Activated naive CD8-positive, alpha-beta T cell (primary cell): ENCODE measurements at regions not wholly inside any gene's neighbourhood (a gene's known extent, or its start where the extent isn't known, plus 50 kb on each side); places are given as distances from the start of the nearest gene placed in this dataset.

ENCODE experiments used
- H3K27ac Mint-ChIP-seq: one replicate; pipeline ENCODE4 v1.8.0; 2021; ENCODE audit warnings: mixed read lengths
- H3K27me3 Mint-ChIP-seq: one replicate; pipeline ENCODE4 v1.8.0; 2021; ENCODE audit warnings: mixed read lengths
- H3K36me3 Mint-ChIP-seq: one replicate; pipeline ENCODE4 v1.8.0; 2021; ENCODE audit warnings: mixed read lengths
- H3K4me1 Mint-ChIP-seq: one replicate; pipeline ENCODE4 v1.8.0; 2021; ENCODE audit warnings: low read depth, mixed read lengths
- H3K4me3 Mint-ChIP-seq: one replicate; pipeline ENCODE4 v1.8.0; 2021; ENCODE audit warnings: mild to moderate bottlenecking, mixed read lengths
- H3K9me3 Mint-ChIP-seq: one replicate; pipeline ENCODE4 v1.8.0; 2021; ENCODE audit warnings: low read depth, mixed read lengths

DNA sequence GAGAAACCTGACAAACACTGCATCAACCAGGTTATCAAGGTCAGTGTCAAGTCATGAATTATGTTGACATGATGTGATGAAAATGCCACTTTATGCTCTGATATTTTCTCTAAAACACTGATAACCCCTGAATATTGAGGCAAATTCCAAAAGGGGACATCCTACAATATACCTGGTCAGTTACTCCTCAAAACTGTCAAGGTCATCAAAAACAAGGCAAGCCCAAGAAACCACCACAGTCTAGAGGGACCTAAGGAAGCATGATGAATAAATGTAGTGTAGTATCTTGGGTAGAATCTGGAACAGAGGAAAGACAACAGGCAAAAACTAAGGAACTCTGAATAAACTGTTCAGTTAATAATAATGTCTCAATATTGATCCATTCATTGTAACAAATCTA is 275.3 kb upstream of the THRB start:
- Mint-ChIP-seq H3K4me3 (no peak overlapping the region), H3K36me3 (no peaks in the 10 kb centered on the region), H3K27ac (no peak overlapping the region), H3K27me3 (no peaks in the 10 kb centered on the region), H3K9me3 (peaks cover 3% of the 10 kb centered on the region), H3K4me1 (no peaks in the 10 kb centered on the region)

DNA sequence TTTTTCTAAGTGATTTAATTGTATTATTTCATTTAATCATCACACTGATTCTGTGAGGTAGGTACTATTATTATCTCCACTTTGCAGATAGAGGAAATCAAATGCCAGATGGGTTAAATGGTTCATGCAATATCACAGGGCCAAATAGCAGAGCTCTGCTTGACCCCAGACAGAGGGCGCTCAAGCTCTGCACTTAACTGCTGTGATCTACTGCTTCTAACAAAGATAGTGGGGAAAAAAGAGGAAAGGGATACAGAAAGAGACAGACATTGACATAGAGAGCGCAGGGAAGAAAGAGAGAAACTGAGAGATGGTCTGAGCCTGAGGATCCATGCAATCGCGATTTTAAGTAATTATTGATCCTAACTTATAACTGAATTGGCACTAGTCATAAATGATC is 279.1 kb upstream of the THRB start:
- H3K27ac Mint-ChIP-seq, result no peak overlapping the region
- H3K36me3 Mint-ChIP-seq, result no peaks in the 10 kb centered on the region
- no peaks in the 10 kb centered on the region for H3K4me1 Mint-ChIP-seq
- no peaks in the 10 kb centered on the region for H3K27me3 Mint-ChIP-seq
- H3K4me3 Mint-ChIP-seq, result no peak overlapping the region
- H3K9me3 Mint-ChIP-seq, result peaks cover 3% of the 10 kb centered on the region

DNA sequence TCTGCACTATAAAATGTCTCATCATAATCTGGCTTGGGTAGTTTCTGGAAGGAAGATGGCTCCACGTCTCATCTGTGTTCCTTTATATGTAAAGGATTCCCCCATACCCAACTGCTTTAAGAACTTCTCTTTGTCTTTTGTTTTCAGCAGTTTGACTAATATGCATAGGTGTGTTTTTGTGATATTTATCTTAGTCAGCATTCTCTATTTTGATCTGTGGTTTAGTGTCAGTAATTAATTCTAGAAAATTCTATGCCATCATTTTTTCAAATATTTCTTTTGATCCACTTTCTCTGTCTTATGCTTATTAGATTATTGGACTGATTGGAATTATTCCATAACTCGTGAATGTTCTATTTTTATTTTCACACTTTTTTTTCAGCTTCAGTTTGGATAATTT is 286.3 kb upstream of the THRB start:
- peaks cover 19% of the 10 kb centered on the region for H3K9me3 Mint-ChIP-seq
- H3K27me3 Mint-ChIP-seq, result no peaks in the 10 kb centered on the region
- H3K4me1 Mint-ChIP-seq, result no peaks in the 10 kb centered on the region
- H3K27ac Mint-ChIP-seq, result no peak overlapping the region
- no peak overlapping the region for H3K4me3 Mint-ChIP-seq
- no peaks in the 10 kb centered on the region for H3K36me3 Mint-ChIP-seq

- Mint-ChIP-seq H3K27me3 (no peaks in the 10 kb centered on the region), H3K9me3 (peaks cover 19% of the 10 kb centered on the region), H3K27ac (no peak overlapping the region), H3K4me1 (no peaks in the 10 kb centered on the region), H3K36me3 (no peaks in the 10 kb centered on the region), H3K4me3 (no peak overlapping the region)
Observed at GRCh38 chr3:24781454-24781853, 286.8 kb upstream of the THRB start.

GRCh38 chr3:24793896-24794295 is 299.2 kb upstream of the THRB start:
- no peak overlapping the region for H3K4me3 Mint-ChIP-seq
- H3K4me1 Mint-ChIP-seq, result no peaks in the 10 kb centered on the region
- no peak overlapping the region for H3K27ac Mint-ChIP-seq
- no peaks in the 10 kb centered on the region for H3K27me3 Mint-ChIP-seq
- no peaks in the 10 kb centered on the region for H3K9me3 Mint-ChIP-seq
- H3K36me3 Mint-ChIP-seq, result no peaks in the 10 kb centered on the region

DNA sequence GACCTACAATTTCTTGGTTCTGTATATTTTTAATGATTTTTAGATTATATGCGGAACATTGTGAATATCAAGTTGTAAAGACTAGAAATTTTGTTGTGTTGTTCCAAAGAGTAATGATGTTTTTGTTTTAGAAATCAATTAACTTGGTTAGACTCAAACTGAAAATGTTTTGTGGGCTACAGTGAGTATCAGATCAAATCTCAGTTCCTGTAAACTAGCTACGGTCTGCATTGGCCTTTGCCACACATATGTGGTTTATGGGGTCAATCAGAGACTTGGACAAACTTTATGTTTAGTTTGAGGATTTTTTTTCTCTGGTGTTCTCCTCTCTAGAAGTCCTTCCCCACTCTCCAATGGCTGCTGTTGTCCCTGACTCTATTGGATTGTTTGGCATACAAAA is 308.0 kb upstream of the THRB start:
- no peaks in the 10 kb centered on the region for H3K9me3 Mint-ChIP-seq
- no peaks in the 10 kb centered on the region for H3K4me1 Mint-ChIP-seq

GRCh38 chr3:24804095-24804494 is 309.4 kb upstream of the THRB start:
- Mint-ChIP-seq H3K4me1 (no peaks in the 10 kb centered on the region), H3K27me3 (no peaks in the 10 kb centered on the region), H3K9me3 (no peaks in the 10 kb centered on the region), H3K4me3 (no peak overlapping the region), H3K36me3 (no peaks in the 10 kb centered on the region), H3K27ac (no peak overlapping the region)

More for the DNA sequence above, 308.0 kb upstream of the THRB start:
- no peak overlapping the region for H3K27ac Mint-ChIP-seq
- no peak overlapping the region for H3K4me3 Mint-ChIP-seq
- no peaks in the 10 kb centered on the region for H3K27me3 Mint-ChIP-seq
- H3K36me3 Mint-ChIP-seq, result no peaks in the 10 kb centered on the region

- Mint-ChIP-seq H3K36me3 (no peaks in the 10 kb centered on the region), H3K27ac (no peak overlapping the region), H3K9me3 (peaks cover 4% of the 10 kb centered on the region), H3K4me1 (no peaks in the 10 kb centered on the region), H3K4me3 (no peak overlapping the region), H3K27me3 (no peaks in the 10 kb centered on the region)
Observed at GRCh38 chr3:24810881-24811280, 316.2 kb upstream of the THRB start.

DNA sequence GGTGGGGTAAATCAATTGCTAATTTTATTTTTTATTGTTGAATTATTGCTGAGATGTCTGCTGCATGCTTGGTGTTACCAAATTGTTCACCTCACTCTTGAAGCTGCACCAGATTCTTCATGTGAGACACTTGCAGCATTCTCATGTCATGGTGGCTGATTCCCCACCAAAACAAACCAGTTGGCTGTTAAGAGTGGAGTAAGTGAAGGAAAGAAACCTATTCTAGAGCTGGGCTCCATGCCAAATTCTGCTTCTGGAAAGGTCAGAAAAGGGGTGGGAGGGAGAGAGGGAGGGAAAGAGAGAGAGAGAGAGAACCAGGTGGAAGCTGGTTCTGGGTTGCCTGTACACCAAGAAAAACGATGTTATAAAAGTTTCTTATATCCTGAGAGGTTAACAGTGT is 317.5 kb upstream of the THRB start:
- Mint-ChIP-seq H3K27me3 (no peaks in the 10 kb centered on the region), H3K4me1 (no peaks in the 10 kb centered on the region), H3K4me3 (no peak overlapping the region), H3K27ac (no peak overlapping the region), H3K36me3 (no peaks in the 10 kb centered on the region), H3K9me3 (peaks cover 5% of the 10 kb centered on the region)

DNA sequence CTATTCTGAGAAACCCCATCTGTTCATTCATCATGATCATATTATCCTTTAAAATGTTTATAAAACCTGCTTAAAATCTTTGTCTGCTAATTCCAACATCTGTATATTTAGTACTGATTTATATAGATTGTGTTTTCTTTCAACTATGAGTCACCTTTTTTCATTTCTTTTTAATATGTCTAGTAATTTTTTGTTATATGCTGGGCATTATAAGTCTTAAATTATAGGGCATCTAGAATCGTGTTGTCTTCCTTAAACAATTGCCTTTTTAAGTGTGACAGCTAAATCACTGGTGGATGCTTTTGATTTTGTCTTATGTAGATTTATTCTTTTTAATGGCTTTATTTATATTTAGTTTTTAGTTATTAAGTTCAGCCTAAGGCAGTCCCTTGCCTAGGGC is 323.4 kb upstream of the THRB start:
- H3K9me3 Mint-ChIP-seq, result peaks cover 6% of the 10 kb centered on the region
- no peaks in the 10 kb centered on the region for H3K36me3 Mint-ChIP-seq
- no peak overlapping the region for H3K27ac Mint-ChIP-seq

DNA sequence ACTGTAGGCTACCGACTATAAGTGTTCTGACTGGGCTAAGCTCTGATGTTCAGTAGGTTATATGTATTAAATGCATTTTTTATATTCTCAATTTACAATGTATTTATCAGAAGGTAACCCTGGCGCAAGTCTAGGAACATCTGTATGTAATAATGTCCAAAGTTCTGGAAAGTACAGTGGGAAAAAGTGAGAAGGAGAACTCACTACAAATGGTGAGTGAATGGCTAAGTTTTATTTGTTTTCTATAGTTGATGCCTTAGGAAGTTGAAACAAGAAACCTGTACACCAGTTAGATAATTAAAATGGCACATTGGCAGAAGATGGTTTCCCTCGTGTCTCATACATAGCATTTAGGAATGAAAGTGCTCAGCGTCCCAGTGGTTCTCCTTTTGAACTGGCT is 333.4 kb upstream of the THRB start:
- H3K4me1 Mint-ChIP-seq, result no peaks in the 10 kb centered on the region
- H3K9me3 Mint-ChIP-seq, result no peaks in the 10 kb centered on the region
- H3K27ac Mint-ChIP-seq, result no peak overlapping the region
- no peak overlapping the region for H3K4me3 Mint-ChIP-seq
- H3K27me3 Mint-ChIP-seq, result peaks cover 37% of the 10 kb centered on the region
- H3K36me3 Mint-ChIP-seq, result no peaks in the 10 kb centered on the region

More for the DNA sequence above, 323.4 kb upstream of the THRB start:
- Mint-ChIP-seq H3K4me3 (no peak overlapping the region), H3K4me1 (no peaks in the 10 kb centered on the region), H3K27me3 (no peaks in the 10 kb centered on the region)

DNA sequence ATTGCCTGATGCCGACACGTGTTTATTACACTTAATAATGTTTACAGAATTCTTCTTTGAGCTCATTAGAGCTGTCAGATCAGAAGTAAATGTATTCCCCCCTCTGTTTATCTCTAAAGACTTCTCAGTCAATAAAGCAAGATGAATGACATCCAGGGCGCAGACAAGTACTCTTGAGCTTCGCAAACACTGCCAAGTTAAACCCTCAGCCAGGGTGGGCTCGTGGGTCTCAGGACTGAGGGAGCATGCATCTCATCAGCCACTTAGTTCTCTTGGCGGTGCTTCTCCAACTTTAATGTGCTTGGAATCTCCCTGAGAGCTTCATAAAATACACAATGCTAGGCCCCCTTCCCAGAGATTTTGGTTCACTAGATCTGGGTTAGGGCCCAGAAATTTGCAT is 333.9 kb upstream of the THRB start:
- H3K4me1 Mint-ChIP-seq, result no peaks in the 10 kb centered on the region
- no peaks in the 10 kb centered on the region for H3K9me3 Mint-ChIP-seq
- no peak overlapping the region for H3K27ac Mint-ChIP-seq
- H3K36me3 Mint-ChIP-seq, result no peaks in the 10 kb centered on the region
- no peak overlapping the region for H3K4me3 Mint-ChIP-seq
- H3K27me3 Mint-ChIP-seq, result peaks cover 37% of the 10 kb centered on the region

DNA sequence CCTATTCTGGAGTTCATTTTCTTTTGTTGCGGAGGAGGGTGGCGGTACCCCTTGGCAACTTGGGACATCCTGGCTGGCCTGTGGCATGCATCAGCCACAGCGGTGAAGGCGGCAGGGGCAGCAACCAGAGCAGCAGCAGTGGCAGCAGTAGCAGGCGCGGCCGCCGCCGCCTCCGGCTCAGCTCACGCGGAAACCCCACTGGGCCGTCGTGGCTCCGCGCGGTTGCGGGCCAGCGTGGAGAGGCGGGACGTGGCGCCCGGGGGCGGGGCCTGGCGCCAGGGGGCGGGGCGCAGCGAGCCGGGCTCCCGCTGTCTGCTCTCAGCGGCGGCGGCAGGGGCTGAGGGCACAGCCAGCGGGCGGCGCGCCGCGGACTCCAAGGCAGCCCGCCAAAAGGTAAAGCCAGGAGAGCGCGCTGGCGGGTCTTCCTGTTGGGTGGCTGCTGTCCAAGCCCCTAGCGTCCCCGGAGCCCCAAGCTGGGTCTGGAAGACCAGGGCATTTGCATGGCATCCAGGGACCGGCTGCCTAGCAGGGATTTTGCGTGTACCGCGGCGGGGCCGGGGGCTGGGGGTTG is 334.4 kb upstream of the THRB start:
- peaks cover 37% of the 10 kb centered on the region for H3K27me3 Mint-ChIP-seq
- no peaks in the 10 kb centered on the region for H3K4me1 Mint-ChIP-seq
- no peaks in the 10 kb centered on the region for H3K36me3 Mint-ChIP-seq
- H3K27ac Mint-ChIP-seq, result no peak overlapping the region
- no peak overlapping the region for H3K4me3 Mint-ChIP-seq
- no peaks in the 10 kb centered on the region for H3K9me3 Mint-ChIP-seq

DNA sequence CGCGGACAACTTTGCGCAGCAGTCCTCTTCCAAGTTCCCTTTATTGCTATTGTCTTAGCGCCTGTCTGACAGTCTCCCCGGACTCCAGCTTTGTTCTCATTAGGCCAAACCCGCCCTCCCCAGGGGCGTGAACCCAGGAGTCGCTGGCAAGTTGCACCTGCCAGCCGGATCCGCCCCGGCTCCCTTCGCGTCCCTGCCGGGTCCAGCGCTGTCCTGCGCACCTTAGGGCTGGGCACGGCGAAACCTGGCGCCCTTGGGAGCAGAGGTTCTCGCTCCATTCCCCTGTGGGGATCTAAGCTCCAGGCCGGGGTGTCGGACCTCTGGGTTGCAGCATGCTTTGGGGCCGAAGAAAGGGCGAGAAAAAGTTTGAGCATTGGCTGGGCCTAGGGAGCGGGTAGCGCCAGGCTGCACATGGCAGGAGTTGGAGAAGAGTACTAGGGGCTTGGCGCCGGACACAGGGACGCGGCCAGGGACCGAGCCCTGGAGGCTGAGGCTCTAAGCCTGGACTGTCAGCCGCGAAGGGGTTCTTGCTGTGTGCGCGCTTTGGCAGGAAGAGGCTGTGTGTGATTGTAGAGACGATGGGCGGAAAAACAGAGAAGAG is 335.1 kb upstream of the THRB start:
- Mint-ChIP-seq H3K27ac (no peak overlapping the region), H3K9me3 (no peaks in the 10 kb centered on the region), H3K4me1 (no peaks in the 10 kb centered on the region), H3K27me3 (peaks cover 37% of the 10 kb centered on the region), H3K36me3 (no peaks in the 10 kb centered on the region), H3K4me3 (no peak overlapping the region)

GRCh38 chr3:24830230-24831152 is 335.8 kb upstream of the THRB start:
- no peak overlapping the region for H3K4me3 Mint-ChIP-seq
- no peaks in the 10 kb centered on the region for H3K4me1 Mint-ChIP-seq
- H3K27me3 Mint-ChIP-seq, result peaks cover 35% of the 10 kb centered on the region
- no peaks in the 10 kb centered on the region for H3K9me3 Mint-ChIP-seq
- H3K36me3 Mint-ChIP-seq, result no peaks in the 10 kb centered on the region
- no peak overlapping the region for H3K27ac Mint-ChIP-seq
